ENCODE measurements at regions not wholly inside any gene's neighbourhood (a gene's known extent, or its start where the extent isn't known, plus 50 kb on each side); places are given as distances from the start of the nearest gene placed in this dataset.
A peak's percentile ranks its signal among the peaks of the same experiment; 100 is the strongest.
"Not testable (repeated sequence)": the region's sequence is repeated elsewhere in the genome, so short reads cannot be mapped to it uniquely, and the experiment has no call there.

- DNase-seq, result no peak
Observed at GRCh38 chr19:28397306-28397705, 815.6 kb downstream of the UQCRFS1 start.

- peak; percentile 53 for DNase-seq
Observed at GRCh38 chr19:28396287-28396831, 816.6 kb downstream of the UQCRFS1 start.

- no peak for DNase-seq
Observed at GRCh38 chr19:28394725-28395124, 818.2 kb downstream of the UQCRFS1 start.

- no peak for DNase-seq
Observed at GRCh38 chr19:28393574-28394336, 819.2 kb downstream of the UQCRFS1 start.

GRCh38 chr19:28388988-28389387 is 824.0 kb downstream of the UQCRFS1 start:
- DNase-seq, result no peak

GRCh38 chr19:28387507-28387906 is 825.4 kb downstream of the UQCRFS1 start:
- no peak for DNase-seq

- no peak for DNase-seq
Observed at GRCh38 chr19:28386470-28386869, 826.5 kb downstream of the UQCRFS1 start.

GRCh38 chr19:28386066-28386465 is 826.9 kb downstream of the UQCRFS1 start:
- no peak for DNase-seq

GRCh38 chr19:28377077-28377476 is 835.9 kb downstream of the UQCRFS1 start:
- no peak for DNase-seq

- no peak for DNase-seq
Observed at GRCh38 chr19:28374971-28375370, 838.0 kb downstream of the UQCRFS1 start.

- no peak for DNase-seq
Observed at GRCh38 chr19:28372576-28373247, 840.2 kb downstream of the UQCRFS1 start.

GRCh38 chr19:28367146-28367545 is 845.8 kb downstream of the UQCRFS1 start:
- no peak for DNase-seq

- no peak for DNase-seq
Observed at GRCh38 chr19:28363254-28363653, 849.7 kb downstream of the UQCRFS1 start.

GRCh38 chr19:28359431-28360414 is 853.2 kb downstream of the UQCRFS1 start:
- no peak for DNase-seq

- no peak for DNase-seq
Observed at GRCh38 chr19:28358633-28359032, 854.3 kb downstream of the UQCRFS1 start.

GRCh38 chr19:28351761-28352160 is 861.2 kb downstream of the UQCRFS1 start:
- no peak for DNase-seq

GRCh38 chr19:28351321-28351720 is 861.6 kb downstream of the UQCRFS1 start:
- not testable (repeated sequence) for DNase-seq

- no peak for DNase-seq
Observed at GRCh38 chr19:28350673-28351072, 862.3 kb downstream of the UQCRFS1 start.

- DNase-seq, result no peak
Observed at GRCh38 chr19:28350037-28350436, 862.9 kb downstream of the UQCRFS1 start.

- DNase-seq, result no peak
Observed at GRCh38 chr19:28349604-28350003, 863.3 kb downstream of the UQCRFS1 start.

- no peak for DNase-seq
Observed at GRCh38 chr19:28345811-28346210, 867.1 kb downstream of the UQCRFS1 start.

- no peak for DNase-seq
Observed at GRCh38 chr19:28341810-28342350, 871.1 kb downstream of the UQCRFS1 start.

- no peak for DNase-seq
Observed at GRCh38 chr19:28334419-28334818, 878.5 kb downstream of the UQCRFS1 start.
